Activated naive CD4-positive, alpha-beta T cell treated with Interleukin-2 at 50 U/mL for 16 hours (primary cell): ENCODE measurements at regions not wholly inside any gene's neighbourhood (a gene's known extent, or its start where the extent isn't known, plus 50 kb on each side); places are given as distances from the start of the nearest gene placed in this dataset.

Source experiments
- DNase-seq: peaks from one replicate; pipeline ENCODE4 v3.0.0-alpha.2; 2020

DNA sequence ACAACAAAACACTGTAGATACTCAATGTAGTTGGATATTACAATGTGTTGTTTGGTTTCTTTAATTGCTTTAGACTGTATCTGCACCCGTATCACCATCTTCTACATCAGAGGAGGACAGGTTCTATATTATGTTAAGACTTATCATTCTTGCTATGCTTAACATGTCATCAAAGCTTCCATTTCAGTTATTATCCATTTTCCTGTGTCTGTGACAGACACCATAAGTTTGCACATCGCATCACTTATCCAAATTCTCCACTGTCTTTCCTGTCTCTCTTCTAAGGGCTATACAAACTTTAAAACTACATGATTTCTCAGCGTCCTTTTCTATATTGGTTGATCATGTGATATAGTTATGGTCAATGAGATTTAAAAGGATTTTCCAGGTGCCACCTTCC lies 719.0 kb downstream of the TBC1D32 start:
- no peak for DNase-seq

DNA sequence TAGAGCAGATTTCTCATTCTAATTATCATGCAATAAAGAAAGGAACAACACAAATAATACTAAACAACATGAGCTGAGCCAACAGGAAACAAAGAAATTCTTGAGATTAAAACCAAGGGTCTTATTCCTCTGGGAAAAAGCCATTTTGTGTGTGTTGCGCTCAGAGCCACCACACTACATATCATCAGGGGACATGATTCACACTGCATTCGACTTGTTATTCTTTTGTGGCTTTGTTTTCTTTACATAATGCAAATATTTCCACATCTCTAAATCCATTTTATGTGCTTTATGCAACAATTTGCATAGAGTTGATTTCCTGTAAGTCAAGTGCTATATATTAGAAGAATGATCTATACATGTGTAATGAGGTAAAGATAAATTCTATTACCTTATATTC lies 719.6 kb downstream of the TBC1D32 start:
- DNase-seq, result no peak

DNA sequence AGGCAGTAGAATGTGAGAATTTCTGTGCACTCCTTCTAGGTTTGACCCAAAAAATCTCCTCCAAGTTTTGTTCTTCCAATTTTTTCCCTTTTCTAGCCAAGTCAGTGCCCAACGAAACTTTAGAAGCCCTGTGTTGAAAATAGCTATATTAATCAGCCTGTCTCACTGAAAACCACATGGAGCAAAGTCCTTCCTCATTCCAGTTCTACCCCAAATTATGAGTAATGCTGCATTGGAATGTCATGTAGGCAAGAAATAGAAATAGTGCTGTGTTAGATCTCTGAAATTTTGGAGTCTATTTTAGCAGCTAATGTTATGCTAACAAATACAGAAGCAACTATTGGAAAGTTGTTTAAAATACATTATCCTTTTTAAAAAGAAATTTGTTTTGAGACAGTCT lies 725.5 kb downstream of the TBC1D32 start:
- DNase-seq, result no peak

DNA sequence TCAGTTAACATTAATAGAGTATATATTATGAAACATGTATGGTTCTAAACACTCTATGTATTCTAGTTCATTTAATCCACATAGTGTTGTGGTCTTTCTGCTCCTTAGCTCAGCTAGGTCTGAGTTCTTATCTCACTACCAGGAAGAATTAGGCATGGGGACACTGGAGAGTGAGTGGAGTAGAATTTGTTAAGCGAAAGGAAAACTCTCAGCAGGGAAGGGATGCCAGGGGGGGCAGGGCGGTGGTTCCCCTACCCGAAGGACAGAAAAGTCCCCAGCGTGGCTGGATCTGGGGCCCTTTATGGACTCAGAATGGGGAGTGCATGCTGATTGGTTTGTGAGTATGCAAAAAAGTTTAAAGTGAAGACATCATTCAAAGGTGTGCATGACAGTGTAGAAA lies 727.5 kb downstream of the TBC1D32 start:
- DNase-seq, result no peak

DNA sequence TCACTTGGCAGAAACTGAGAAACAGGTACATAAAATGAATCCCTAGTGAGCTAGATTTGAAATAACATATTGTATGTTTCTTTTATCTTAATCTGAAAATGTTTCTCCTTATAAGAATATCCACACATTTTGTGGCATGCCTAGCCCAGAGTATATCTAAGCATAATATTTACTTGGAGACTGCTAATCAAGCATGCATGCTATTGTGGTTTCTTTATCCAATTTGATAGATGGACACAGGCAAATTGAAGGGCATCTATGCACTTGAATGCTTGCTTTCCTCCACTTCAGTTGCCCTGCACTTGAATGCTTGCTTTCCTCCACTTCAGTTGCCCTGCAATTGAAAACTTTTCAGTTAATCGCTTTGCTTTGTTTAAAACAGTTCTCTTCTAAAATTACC lies 729.8 kb downstream of the TBC1D32 start:
- DNase-seq, result no peak

DNA sequence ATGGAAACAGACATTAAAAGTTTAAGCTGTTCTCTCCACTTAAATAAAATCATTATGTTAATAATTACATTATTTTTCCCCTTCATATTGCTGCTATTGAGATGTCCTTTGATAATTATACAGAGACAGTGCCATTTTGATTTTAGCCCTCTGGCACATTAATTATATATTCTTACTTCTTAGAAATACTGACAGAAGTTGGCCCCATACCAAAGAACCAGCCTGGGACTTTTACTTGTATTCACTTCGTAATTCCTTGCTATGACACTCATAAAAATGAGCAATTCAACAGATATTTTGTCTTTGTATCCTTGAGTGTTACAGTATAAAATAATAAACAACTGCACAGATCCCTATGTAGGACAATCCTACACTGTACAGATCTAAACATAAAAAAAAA lies 743.7 kb downstream of the TBC1D32 start:
- DNase-seq, result no peak

DNA sequence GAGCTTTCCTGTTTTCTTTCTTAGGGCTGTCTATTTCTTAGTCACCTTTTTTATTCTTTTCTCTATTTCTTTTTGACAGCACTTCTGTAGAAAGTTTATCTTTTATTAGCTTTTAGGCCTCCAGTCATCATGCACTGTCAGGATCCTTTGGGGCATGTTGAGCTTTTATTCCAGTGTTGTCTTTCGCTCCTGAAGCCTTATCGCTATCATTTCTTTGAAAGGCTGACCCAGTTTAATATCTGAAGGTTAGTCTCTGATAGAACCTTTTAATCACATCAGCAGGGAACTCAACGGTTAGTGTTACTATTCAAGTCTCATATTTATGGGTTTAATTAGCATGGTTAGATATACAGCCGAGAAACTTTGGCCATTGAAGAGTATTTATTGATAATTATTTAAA lies 745.9 kb downstream of the TBC1D32 start:
- no peak for DNase-seq

DNA sequence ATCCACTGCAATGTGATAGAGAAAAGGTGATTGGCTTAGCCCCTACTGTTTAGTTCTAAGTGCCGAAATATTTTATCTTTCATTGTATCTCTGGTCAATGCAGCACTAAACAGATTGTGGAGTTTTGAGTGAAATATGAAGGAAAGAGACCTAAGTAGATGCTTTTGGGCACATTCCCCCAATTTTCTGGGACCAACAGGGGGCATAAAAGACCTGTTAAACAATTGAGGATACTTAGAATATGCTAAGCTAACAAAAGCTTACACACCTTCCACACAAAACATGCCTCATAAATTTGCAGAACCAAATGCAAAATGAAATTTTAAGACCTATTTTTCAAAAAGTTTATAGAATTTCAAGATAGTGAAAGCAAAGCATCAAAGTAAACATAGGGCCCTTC lies 746.9 kb downstream of the TBC1D32 start:
- no peak for DNase-seq

DNA sequence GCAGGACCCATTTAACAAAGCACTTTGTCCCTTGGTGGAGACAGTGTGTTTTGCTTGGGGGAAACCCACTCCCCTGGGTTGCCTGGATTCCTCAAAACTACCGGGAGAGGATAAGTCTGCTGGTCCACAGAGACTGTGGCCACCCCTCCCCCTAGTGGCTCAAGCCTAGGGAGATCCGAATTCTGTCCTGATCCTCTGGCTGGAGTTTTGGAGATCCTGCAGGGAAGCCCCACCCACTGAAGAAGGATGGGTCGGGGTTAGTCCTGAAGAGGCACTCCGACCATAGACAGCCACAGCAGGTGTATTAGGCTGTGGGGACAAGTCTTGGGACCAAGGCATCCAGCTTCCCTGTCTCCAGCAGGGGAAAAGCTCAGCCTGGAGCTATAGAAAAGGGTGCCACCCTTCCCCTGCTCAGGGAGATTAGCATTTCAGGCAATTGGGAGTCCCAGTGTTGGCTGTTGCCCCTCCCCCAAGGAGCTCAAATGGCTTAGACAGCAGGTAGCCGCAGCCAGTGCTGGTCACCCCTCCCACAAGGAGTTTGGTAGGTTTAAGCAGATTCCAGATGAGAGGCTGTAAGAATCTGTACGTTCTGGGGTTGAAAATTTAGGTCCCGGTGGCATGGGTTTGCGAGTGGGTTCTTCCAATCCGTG lies 750.0 kb downstream of the TBC1D32 start:
- no peak for DNase-seq

DNA sequence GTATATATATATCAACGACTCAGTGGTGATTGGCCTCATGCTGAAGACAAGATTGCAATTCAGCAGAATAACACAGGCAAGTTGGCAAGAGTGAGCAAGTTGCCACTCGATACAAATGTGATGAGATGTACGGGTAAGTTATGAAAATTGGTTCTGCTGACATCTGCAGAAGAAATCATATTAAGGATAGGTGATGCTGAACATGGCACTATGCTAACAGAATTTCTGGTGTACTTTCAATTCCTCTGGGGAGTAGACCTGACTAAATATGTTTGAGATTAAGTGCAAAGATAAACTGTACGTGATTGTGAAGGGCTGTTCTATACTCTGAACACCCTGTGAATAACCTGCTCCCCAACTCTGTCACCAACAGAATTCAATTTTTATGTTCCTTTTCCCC lies 758.2 kb downstream of the TBC1D32 start:
- no peak for DNase-seq

DNA sequence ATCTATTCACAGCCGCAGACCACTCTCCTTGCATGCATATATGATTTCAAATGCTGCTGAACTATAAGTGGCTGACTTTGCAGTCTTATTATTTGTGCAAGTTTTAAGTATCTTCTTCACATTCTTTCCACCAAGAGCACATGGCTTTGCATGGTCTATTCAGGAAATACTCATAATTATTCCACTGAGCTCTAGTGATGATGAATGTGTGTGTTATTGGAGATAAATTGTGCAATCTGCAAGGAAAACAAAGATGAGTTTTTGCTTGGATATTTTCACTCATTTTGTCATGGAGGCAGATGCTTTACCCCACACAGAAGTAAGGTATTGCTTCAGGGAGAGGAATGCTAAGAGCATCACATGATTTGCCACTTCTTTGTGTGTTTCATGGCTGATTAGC lies 764.6 kb downstream of the TBC1D32 start:
- DNase-seq, result no peak

DNA sequence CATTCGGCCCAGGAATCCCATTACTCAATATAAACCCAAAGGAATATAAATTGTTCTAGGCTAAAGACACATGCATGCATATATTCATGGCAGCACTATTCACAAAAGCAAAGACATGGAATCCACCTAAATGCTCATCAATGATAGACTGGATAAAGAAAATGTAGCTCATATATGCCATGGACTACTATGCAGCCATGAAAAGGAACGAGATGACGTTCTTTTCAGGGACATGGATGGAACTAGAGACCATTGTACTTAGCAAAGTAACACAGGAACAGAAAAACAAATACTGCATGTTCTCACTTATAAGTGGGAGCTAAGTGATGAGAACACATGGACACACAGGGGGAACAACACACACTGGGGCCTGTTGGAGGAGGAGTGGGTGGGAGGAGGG lies 769.5 kb downstream of the TBC1D32 start:
- DNase-seq, result no peak

DNA sequence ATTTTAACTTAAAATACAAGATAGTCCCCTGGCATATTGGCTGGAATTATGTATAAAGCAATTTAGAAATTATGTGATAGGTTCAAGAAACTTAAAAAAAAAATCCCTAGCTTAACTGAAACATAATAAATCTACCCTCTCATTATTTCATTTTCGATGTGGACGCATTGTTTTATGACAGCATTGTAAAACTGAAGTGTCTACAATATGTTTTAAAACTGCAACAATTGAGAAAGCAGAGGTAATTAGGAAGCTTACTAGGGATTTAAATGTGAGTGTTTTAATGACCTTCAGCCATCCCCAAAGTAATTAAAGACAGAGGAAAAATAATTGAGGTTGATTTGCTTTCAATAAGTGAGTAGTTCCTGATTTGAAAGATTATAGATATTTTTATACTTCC lies 776.0 kb downstream of the TBC1D32 start:
- DNase-seq, result no peak

DNA sequence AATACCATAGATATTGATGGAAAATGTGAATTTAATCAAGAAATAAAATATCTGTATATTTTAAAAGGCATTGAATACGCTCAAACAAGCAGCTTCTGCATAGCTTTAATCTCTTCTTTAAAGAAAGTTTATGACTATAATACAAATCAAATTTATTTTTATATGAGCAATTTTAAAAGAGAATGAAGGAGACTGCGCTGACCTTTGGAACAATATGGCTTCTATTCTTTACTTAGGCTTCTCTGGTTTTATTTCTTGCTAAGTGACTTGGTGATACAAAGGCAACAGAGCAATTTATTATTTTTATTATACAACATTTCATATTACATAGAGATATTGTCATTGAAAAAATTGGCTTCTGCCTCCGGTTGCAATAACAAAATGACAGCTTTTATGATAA lies 776.7 kb downstream of the TBC1D32 start:
- DNase-seq, result no peak

DNA sequence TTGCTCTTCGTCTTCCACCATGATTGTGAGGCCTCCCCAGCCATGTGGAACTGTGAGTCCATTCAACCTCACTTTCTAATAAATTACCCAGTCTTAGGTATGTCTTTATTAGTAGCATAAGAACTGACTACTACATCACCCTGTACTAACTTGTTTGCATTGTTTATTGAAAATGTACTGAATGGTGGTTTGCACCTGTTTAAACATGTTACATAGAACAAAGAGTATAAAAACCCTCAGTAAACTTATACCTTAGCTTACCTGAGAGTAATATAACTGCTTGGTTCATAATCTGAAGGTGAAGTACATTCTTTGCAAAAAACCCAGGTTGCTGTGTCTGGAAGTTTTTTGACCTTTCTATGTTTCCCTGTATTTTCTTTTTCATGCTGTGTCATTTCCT lies 777.8 kb downstream of the TBC1D32 start:
- DNase-seq, result no peak

DNA sequence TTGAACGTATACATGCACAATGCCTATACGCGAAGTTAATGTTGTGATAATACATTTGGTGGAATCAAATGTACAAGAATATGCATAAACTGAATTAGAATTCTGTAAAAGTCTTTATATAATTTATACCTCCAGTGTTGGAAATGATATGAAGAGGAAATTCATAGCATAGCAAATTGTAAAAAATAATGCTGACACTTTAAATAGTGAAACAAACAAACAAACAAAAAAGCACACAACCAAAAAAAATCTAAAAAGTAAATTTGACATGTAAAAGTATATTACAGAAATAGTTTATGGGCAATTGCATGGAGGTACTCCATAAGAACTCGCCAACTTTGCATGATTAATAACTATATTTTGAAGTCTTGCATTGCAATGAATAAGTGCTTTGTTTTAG lies 780.9 kb downstream of the TBC1D32 start:
- no peak for DNase-seq

DNA sequence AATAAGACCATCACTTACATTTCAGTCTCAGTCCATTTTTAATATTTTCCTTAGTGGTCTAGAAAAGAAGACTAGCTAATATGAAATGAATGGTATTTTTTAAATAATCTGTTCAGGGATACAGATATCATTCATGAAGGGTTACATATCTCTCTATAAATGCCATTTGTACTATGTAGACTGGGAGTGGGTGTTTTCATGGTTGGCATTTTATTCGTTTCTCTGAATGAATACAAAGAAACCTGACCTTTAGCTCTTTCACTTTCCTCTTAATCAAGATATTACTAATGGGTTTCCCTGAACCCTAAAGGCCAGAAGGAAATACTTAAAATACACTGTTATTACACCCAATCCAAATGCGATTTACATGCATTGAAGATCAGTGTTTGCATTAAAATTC lies 788.9 kb downstream of the TBC1D32 start:
- DNase-seq, result no peak

DNA sequence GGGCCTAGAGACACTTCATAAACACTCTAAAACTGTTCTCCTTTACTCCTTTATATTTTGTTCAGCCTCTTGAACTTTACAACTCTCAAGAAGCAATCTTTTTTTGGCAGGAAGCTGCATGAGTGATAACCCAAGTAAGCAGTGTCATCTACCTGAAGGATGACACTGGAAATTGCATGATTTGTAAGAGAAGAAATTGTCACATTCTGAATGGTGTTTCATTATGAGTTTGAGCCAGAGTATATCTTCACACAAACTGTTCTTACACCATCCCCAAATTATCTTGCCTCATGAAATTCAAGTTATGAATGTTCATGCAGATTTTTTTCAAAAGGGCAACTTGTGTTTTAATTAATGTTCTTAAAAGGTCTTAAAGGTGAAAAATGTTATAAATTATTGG lies 799.3 kb downstream of the TBC1D32 start:
- no peak for DNase-seq

DNA sequence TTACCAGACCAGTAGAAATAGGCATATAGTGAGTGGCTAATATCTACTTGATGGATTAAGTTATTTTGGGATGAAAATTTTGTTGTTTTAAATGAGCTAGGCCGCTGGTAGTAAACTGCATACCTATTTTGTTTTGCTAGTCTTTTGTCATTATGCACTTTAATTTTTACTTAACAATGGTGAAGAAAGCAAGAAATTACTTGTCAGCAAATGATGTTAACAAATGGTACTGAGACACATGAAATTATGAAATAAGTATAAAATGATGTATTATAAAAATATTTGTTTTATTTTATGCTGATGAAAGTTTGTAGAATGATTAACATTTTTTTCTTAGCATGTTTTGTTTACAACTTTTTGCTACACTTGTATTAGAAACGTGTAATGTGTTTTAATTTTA lies 807.7 kb downstream of the TBC1D32 start:
- DNase-seq, result no peak

DNA sequence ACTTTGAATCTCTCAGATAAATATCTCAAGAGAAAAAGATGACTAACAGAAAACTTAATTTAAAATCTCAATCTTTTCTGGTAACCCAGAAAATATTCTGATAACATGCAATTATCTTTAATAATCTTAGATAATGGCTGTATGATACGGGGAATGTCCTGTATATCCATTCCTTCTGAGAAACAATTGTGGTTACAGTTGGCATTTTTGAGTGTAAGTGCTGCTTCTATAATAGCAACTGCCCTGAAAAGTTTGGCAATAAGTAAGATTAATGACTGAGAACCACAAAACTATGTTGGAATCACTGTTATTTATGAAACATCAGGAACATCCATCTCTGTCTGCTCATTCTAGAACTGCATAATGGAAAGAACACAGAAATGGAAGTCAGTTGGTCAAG lies 819.7 kb downstream of the TBC1D32 start:
- DNase-seq, result no peak

DNA sequence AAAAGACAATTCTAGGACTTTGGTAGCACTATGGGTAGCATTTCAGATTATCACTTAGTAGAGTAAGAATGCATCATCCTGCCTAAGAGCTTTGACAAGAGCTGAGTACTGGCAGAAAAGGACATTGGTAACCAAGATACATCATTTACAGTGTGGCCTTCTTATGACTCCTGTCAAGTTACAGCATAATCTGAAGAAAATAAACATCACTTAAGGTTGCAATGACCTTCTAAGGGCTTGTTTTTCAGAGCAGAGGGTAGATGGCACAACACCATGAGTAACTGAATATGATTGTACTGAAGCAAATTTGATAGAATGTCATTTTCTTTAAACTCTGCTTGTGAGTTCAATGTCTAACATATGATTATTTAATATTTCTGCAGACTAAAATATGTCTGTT lies 822.6 kb downstream of the TBC1D32 start:
- DNase-seq, result no peak

DNA sequence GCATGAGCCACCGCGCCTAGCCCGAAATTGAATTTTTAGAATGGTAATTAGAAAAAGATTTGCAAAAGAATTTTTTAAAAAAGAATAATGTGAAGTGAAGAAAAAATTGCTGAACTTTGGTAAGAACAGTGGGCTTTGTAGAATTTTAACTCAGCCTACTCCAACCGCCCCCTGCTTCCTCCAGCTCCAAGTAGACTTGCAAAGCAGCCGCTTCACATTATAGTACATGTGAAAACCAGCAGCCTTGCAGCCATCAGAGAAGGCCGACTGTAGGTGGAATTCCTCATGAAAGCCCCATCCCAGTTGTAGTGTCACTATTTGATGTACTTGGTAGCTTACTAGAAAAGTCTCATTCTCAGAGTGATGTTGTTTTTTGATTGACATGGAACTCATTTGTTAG lies 835.6 kb downstream of the TBC1D32 start:
- DNase-seq, result no peak

DNA sequence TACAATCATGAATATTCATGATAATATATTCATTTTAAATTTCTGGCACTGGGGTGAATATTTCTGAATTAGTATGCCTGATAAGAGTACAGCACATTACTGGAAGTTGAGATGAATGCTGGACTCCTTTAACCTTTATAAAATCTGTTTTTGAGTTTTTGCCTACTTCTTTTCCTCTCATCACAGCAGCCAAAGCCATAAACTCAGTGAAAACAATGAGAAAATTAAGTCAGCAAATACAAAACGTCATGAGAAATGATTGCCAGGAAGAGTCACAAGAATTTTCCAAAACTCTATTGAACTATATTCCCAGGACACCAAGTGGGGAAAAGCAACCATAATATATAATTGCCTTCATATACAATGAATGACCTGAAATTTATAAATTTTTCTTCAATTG lies 837.6 kb downstream of the TBC1D32 start:
- DNase-seq, result no peak

DNA sequence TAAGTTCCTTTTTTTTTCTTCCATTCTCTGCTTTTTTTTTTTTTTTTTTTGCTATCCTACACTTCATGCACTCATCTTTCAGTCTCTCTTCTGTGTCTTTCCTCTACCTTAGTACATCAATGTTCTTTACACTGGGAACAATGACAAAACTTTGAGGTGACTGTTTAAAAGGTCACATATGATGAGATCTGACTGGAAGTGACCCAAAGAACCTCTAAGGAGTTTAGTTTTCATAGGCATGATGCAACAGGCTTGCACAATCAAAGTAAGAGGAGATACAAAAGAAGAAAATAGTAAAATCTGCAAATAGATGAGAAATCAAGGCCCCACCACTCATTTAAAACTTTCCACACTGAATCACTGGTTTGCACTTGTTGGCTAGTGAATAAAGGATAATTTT lies 840.8 kb downstream of the TBC1D32 start:
- DNase-seq, result no peak

DNA sequence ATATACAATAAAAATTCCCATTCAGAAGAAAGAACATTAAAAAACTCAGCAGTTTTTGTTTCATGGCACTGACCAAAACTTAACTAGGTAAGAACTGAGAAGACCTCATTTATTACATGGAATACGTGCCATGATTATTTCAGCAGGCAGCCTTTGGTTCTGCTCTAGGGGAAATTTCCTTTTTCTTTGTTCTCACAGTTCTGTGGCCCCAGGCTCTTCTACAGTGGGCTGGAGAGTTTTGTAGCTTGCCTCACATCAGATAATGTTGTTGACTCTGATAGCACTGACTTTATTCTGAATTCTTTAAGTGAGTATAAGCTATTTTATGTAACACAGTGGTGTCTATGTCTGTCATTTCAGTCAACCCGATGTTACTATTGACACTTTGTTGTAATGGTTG lies 844.3 kb downstream of the TBC1D32 start:
- DNase-seq, result no peak

DNA sequence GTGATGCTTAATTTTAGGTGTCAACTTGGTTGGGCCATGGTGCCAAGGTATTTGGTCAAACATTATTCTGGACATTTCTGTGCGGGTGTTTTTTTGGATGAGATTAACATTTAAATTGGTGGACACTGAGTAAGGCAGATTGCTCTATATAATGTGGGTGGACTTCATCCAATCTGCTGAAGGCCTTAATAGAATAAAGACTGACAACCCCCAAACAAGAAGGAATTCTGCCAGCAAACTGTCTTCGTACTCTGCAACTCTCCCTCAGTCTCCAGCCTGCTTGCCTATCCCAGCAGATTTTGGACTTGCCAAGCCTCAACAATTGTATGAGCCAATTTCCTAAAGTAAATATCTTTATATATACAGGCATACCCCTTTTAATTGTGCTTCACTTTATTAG lies 850.1 kb downstream of the TBC1D32 start:
- DNase-seq, result no peak
